ENCODE measurements at regions not wholly inside any gene's neighbourhood (a gene's known extent, or its start where the extent isn't known, plus 50 kb on each side); places are given as distances from the start of the nearest gene placed in this dataset.

DNA sequence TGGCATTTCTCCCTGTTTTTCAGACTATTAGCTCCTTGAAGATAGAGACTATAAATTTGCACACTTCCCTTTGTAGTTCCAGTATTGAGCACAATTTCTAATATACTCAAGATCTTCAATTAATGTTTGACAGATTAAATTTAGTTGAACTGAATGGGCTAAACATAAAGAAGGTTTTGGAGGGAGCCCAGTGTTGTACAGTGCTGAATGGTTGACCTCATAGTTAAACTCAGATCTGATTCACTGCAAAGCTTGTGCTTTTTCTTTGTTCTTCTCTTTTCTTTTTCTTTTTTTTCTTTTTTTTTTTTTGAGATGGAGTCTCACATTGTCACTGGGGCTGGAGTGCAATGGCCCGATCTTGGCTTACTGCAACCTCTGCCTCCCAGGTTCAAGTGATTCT, 411.7 kb upstream of the ZNF462 start:
- Histone ChIP-seq H3K27me3 (ENCODE audit: insufficient read depth, poor library complexity, severe bottlenecking) (no peaks in the 10 kb centered on the region), H3K4me3 (ENCODE audit: severe bottlenecking) (no peak overlapping the region), H3K27ac (ENCODE audit: poor library complexity, severe bottlenecking) (no peak overlapping the region), H3K4me1 (ENCODE audit: insufficient read depth, poor library complexity, severe bottlenecking) (no peaks in the 10 kb centered on the region), H3K9me3 (ENCODE audit: severe bottlenecking) (no peaks in the 10 kb centered on the region), H3K36me3 (ENCODE audit: low read depth) (no peaks in the 10 kb centered on the region)
- TF ChIP-seq, protein P1, sequence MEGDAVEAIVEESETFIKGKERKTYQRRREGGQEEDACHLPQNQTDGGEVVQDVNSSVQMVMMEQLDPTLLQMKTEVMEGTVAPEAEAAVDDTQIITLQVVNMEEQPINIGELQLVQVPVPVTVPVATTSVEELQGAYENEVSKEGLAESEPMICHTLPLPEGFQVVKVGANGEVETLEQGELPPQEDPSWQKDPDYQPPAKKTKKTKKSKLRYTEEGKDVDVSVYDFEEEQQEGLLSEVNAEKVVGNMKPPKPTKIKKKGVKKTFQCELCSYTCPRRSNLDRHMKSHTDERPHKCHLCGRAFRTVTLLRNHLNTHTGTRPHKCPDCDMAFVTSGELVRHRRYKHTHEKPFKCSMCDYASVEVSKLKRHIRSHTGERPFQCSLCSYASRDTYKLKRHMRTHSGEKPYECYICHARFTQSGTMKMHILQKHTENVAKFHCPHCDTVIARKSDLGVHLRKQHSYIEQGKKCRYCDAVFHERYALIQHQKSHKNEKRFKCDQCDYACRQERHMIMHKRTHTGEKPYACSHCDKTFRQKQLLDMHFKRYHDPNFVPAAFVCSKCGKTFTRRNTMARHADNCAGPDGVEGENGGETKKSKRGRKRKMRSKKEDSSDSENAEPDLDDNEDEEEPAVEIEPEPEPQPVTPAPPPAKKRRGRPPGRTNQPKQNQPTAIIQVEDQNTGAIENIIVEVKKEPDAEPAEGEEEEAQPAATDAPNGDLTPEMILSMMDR (IDR thresholded peaks at IDR 0.05; ENCODE audit: poor library complexity, severe bottlenecking), result no peak
- DNase-seq (ENCODE audit: low spot score) (no peak), ATAC-seq (ENCODE audit: low read depth) (no peak)

DNA sequence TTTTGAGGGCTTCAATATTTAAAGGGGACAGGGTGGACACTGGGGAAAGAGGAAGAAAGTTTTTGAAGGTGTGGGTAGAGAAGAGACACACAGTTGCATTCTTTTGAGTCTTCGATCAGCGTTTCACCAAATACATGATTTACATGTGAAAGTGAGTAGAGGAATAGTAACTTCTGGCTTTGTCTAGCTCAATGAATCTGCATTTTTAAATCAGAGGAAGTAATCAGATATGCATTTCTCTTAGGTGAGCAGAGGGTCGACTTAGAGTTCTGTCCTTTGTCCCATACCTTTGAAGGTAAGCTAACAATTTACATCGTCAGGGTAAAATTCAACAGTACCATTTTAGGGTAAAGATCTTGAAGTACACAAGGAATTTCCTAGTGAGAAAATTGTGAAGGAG, 406.4 kb upstream of the ZNF462 start:
- TF ChIP-seq, protein P1 (IDR thresholded peaks at IDR 0.05; ENCODE audit: poor library complexity, severe bottlenecking), result no peak
- Histone ChIP-seq H3K4me1 (ENCODE audit: insufficient read depth, poor library complexity, severe bottlenecking) (no peaks in the 10 kb centered on the region), H3K9me3 (ENCODE audit: severe bottlenecking) (no peaks in the 10 kb centered on the region), H3K36me3 (ENCODE audit: low read depth) (no peaks in the 10 kb centered on the region), H3K27me3 (ENCODE audit: insufficient read depth, poor library complexity, severe bottlenecking) (no peaks in the 10 kb centered on the region), H3K4me3 (ENCODE audit: severe bottlenecking) (no peak overlapping the region), H3K27ac (ENCODE audit: poor library complexity, severe bottlenecking) (no peak overlapping the region)
- ATAC-seq (ENCODE audit: low read depth) (no peak), DNase-seq (ENCODE audit: low spot score) (no peak)

DNA sequence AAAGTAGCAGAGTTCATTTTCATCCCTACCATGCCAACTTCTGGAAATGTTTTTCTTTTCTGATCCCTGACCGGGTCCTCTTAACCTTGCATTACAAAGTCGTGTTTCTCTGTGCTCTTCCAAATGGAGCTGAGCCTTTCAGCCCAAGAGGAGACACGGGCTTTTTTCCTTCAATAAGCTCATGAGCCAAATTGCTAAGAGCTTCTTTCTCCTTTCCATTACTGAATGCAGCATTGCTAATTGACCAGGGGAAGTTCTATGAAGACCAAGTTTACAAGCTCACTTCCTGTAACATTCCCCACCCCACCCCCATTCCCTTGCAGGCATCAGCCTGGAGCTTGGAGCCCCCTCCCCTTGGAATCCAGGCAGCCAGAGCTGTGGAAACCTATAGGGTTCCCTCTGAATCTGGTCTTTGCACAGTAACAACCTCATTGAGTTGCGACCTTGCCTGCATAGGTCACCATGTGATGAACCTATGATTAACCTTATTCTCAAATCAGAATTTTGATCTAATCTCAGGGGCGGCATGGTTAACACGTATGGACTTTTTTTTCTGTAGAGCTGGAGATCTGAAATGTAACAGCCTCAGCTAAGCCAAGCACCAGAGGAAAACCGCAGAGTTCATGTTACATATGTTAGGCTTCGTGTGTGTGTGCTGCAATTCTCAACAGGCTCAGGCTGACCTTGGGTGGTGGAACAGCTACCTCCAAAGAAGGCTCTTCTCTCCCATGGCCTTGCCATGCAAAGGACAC, 395.7 kb upstream of the ZNF462 start:
- Histone ChIP-seq H3K9me3 (ENCODE audit: severe bottlenecking) (no peaks in the 10 kb centered on the region), H3K4me1 (ENCODE audit: insufficient read depth, poor library complexity, severe bottlenecking) (no peaks in the 10 kb centered on the region), H3K36me3 (ENCODE audit: low read depth) (no peaks in the 10 kb centered on the region), H3K27ac (ENCODE audit: poor library complexity, severe bottlenecking) (no peak overlapping the region), H3K4me3 (ENCODE audit: severe bottlenecking) (no peak overlapping the region), H3K27me3 (ENCODE audit: insufficient read depth, poor library complexity, severe bottlenecking) (no peaks in the 10 kb centered on the region)
- no peak for ATAC-seq (ENCODE audit: low read depth)
- TF ChIP-seq, protein P1 (IDR thresholded peaks at IDR 0.05; ENCODE audit: poor library complexity, severe bottlenecking), result no peak
- DNase-seq (ENCODE audit: low spot score), result no peak

DNA sequence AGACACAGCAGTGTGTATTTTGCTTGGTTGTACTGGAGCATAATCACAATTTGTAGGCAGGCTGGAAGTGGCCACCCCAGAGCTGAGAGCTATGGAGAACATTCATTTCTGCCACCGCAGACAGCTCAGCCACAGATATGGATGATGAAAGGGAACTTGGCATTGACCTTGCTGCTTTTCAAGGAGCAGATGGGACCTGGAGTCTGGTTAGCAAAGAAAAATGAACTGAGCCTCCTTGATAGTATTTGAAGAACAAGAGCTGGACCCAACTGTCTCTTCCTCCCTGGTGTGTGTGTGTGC, 395.2 kb upstream of the ZNF462 start:
- no peaks in the 10 kb centered on the region for H3K4me1 ChIP-seq (ENCODE audit: insufficient read depth, poor library complexity, severe bottlenecking)
- TF ChIP-seq, protein P1 (IDR thresholded peaks at IDR 0.05; ENCODE audit: poor library complexity, severe bottlenecking), result no peak
- ATAC-seq (ENCODE audit: low read depth) (no peak), DNase-seq (ENCODE audit: low spot score) (no peak)
- no peaks in the 10 kb centered on the region for H3K36me3 ChIP-seq (ENCODE audit: low read depth)
- no peak overlapping the region for H3K4me3 ChIP-seq (ENCODE audit: severe bottlenecking)
- H3K9me3 ChIP-seq (ENCODE audit: severe bottlenecking), result no peaks in the 10 kb centered on the region
- H3K27ac ChIP-seq (ENCODE audit: poor library complexity, severe bottlenecking), result no peak overlapping the region
- no peaks in the 10 kb centered on the region for H3K27me3 ChIP-seq (ENCODE audit: insufficient read depth, poor library complexity, severe bottlenecking)

DNA sequence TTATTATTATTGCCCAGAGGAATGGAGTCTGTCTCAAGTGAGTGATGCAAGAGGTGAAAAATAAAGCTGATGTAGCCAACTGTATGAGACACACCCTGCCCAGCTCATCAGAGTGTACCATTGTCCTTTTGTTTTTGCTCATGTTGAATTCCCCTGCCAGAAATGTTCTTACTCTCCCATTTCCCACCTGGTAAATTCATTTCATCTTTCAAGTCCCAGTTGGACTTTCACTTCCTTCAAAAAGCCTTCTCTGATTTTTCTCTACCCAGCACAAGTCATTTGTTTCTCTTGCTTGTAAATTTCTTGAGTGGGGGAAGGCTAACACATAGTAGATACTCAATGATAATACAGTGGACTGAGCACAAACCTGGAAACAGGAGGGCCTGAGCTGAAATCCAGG, 394.5 kb upstream of the ZNF462 start:
- Histone ChIP-seq H3K27ac (ENCODE audit: poor library complexity, severe bottlenecking) (no peak overlapping the region), H3K4me3 (ENCODE audit: severe bottlenecking) (no peak overlapping the region), H3K9me3 (ENCODE audit: severe bottlenecking) (no peaks in the 10 kb centered on the region), H3K4me1 (ENCODE audit: insufficient read depth, poor library complexity, severe bottlenecking) (no peaks in the 10 kb centered on the region), H3K27me3 (ENCODE audit: insufficient read depth, poor library complexity, severe bottlenecking) (no peaks in the 10 kb centered on the region), H3K36me3 (ENCODE audit: low read depth) (no peaks in the 10 kb centered on the region)
- no peak for ATAC-seq (ENCODE audit: low read depth)
- no peak for DNase-seq (ENCODE audit: low spot score)
- TF ChIP-seq, protein P1 (IDR thresholded peaks at IDR 0.05; ENCODE audit: poor library complexity, severe bottlenecking), result no peak

Data from RWPE2 (cell line).